ENCODE measurements at regions not wholly inside any gene's neighbourhood (a gene's known extent, or its start where the extent isn't known, plus 50 kb on each side); places are given as distances from the start of the nearest gene placed in this dataset.

GRCh38 chr2:239710953-239711861 lies 310.4 kb upstream of the HDAC4 start:
- DNase-seq (ENCODE audit: low read depth), result no peak

DNA sequence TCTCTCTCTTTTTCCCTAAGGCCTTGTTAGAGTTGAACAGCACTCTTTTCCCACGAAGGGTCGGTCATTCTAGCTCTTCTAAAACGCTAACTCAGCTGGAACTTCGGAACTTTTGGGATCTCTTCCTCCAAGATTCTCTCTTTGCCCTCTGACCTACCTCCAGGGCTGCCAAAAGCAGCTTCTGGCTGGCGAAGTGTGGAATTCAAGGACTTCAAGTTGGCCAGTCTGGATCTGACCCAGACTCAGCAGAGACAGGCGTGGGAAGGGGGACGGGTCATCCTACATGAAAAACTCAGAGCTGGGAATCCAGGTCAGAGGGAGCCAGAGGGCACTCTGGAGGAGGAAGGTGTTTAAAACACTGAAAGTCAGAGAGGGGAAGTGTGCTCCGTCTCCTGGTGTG lies 305.5 kb upstream of the HDAC4 start:
- DNase-seq (ENCODE audit: low read depth), result no peak

DNA sequence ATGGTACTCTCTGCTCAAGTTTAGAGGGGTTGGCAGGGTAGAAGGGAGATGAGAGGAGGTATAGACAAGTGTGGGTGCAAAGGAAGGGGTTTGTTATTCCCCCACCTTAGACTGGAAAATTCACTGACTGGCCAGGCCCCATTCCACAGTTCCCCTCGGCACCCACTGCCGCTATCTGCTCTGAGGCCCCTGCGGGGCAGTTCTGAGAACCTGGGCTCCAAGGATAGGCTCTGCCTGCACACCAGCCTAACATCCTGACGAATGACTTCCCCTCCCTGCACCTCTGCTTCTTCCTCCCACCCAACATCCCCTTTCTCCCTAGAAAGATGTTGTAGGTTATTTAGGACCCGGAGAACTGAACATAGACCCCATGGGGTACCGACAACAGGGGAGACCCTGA lies 303.9 kb upstream of the HDAC4 start:
- no peak for DNase-seq (ENCODE audit: low read depth)

DNA sequence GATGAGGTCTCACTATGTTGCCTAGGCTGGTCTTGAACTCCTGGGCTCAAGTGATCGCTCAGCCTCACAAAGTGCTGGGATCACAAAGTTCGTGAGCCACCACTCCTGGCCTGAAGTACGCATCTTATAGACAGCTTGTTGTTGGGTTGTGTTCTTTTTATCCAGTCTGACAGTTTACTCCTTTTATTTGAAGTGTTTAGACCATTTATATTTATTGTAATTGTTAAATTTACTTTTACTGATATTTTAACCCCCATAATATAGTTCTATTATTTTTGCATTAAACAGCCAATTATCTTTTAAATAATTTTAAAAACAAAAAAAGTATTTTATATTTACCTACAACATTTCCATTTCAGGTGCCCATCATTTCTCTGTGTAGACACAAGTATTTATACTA lies 303.0 kb upstream of the HDAC4 start:
- no peak for DNase-seq (ENCODE audit: low read depth)

GRCh38 chr2:239700686-239701345 lies 300.0 kb upstream of the HDAC4 start:
- DNase-seq (ENCODE audit: low read depth), result no peak

- DNase-seq (ENCODE audit: low read depth), result no peak
These were observed 296.8 kb upstream of the HDAC4 start for GRCh38 chr2:239697399-239698164.

DNA sequence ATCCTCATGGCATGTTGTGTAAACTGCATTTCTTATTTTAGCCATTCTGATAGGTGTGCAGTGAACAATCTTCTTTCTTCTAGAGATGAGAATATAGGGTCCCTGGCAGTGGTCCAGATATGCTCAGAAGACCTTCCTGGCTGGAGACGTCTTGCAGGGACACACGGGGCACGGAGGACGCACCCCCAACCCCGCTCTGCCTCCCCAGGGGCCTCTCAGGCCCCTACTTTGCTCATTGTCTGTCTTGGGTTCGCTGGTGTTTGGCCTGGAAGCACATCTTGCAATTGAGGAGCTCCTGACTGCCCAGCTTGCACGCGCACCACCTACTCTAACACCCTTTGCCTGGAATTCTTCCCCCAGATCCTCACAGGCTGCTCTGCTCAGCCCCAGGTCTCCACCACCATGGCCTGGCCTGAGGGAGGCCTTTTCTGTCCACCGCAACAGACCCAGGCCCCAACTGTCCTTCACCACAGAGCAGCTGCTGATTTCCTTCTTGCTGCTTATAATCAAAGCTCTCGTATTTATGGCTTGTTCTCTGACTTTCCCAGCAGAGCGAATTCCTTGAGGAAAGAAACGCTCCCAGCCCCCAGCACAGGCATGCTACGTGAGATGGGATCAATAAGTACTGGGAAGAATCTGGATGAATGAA lies 295.9 kb upstream of the HDAC4 start:
- DNase-seq (ENCODE audit: low read depth), result no peak

GRCh38 chr2:239695728-239696240 lies 295.0 kb upstream of the HDAC4 start:
- no peak for DNase-seq (ENCODE audit: low read depth)

DNA sequence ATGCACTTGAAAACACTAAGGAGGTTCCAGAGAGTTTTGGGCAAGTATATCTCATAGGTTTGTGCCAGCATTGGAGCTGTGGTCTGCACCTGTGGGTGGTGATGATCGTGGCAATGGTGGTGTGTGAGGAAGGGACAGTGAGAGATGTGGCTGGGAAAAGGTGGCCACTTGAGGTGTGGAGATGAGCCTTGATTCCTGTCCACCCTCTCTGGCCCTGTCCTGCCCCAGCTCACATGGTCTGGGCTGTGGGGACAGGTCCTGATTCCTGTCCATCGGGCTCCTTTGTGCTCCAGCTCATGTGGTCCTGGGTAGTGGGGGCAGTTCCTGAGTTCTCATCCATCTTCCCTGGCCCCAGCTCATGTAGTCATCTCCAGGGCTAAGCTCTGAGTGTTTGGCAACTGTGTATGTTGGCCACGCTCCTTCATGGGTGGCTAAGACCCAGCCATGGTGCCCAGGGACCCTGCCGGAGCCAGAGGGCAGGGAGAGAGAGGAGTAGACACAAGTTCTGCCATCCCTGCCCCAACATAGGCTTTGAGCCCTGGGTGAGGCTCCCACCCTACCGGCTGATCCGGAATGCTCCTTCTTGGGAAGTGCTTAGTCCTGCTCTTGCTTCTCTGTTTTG lies 294.4 kb upstream of the HDAC4 start:
- no peak for DNase-seq (ENCODE audit: low read depth)

DNA sequence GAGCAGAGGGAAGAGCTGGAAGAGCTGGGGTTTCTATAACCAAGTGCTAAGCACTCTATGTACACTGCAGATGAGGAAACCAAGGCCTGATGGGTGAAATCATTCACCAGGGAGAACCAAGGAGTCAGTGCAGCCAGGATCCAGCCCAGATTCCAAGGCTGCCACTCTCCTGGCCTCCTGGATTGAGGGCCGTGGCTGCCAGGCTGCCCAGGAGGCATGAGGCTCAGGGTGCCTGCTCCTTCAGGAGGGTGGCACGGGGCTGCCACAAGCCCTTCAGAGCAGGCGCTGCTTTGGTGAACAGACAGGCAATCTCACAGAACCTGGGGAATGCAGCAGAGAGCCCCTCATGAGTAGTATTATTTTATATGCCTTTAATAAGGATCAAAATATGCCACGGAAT lies 293.7 kb upstream of the HDAC4 start:
- DNase-seq (ENCODE audit: low read depth), result no peak

DNA sequence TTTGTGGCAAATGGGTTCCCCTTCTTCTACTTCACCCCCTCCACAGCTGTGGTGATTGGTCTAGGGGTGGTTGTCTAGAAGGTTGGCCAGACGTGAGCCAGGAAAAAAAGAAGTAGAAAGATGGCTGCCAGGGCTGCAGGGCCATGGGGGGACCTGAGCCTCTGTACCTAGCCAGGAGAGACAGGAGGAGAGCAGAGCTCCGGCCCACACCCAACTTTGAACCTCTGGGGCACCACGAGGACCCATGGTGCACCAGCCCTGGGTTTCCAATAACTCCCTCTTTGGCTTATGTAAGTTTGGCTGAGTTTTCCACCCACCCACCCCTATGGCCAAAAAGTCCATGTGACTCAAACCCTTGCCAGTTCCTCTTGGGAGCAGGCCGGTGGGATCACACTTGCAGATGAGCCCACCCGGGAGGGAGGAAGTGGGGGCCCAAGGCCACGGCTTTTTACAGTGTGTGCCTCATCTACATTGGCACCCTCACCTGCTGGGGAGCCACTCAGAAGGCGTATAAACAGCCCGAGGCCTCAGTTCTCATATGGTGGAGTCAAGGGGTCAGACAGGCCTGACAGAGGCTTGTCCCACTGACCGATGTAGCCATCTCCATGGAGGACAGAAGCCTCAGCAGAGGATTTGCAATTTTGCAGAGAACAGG lies 293.1 kb upstream of the HDAC4 start:
- DNase-seq (ENCODE audit: low read depth), result no peak

GRCh38 chr2:239693330-239693729 lies 292.5 kb upstream of the HDAC4 start:
- DNase-seq (ENCODE audit: low read depth), result no peak

- DNase-seq (ENCODE audit: low read depth), result no peak
These were observed 292.1 kb upstream of the HDAC4 start for GRCh38 chr2:239692919-239693318.

- DNase-seq (ENCODE audit: low read depth), result no peak
These were observed 291.6 kb upstream of the HDAC4 start for GRCh38 chr2:239692362-239692851.

DNA sequence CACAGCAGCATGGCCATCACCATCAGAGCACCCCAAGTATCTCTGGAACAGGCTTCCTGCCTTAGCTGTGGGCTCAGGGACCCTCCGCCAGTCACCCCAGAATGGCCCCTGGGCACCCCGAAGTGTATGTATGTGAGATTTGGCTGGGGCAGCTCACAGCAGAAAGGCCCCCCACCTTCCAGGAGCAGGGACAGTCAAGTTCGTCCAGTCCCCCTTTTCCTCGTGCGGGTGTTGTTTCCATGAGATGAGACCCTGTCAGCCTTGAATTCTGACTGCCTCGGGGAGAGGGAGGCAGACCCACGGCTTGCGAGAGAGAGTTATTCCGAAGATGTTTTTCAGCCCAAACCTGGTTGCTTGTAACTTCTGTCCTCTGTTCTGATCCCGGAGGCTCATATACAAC lies 290.9 kb upstream of the HDAC4 start:
- DNase-seq (ENCODE audit: low read depth), result no peak

- no peak for DNase-seq (ENCODE audit: low read depth)
These were observed 290.1 kb upstream of the HDAC4 start for GRCh38 chr2:239690651-239691631.

DNA sequence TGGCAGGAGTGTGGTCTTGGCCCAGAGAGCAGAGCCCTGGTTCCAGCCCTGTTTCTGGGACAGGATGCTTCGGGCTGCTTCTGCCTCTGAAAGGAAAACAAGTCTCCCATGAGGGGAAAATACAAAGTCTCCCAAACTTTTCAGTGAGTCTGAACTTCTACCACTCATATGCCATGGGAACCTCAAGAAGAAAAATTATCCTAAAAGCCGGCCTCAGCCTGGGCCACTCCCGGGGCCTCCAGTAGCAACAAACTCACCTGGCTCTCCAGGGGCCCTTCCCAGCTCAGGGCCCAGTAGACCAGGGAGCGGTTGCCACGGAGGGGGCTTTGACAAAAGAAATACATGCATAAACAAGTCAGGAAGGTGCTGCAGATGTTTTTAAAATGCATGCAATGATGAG lies 289.2 kb upstream of the HDAC4 start:
- DNase-seq (ENCODE audit: low read depth), result no peak

- no peak for DNase-seq (ENCODE audit: low read depth)
These were observed 288.6 kb upstream of the HDAC4 start for GRCh38 chr2:239689410-239689809.

- DNase-seq (ENCODE audit: low read depth), result no peak
These were observed 288.0 kb upstream of the HDAC4 start for GRCh38 chr2:239688840-239689239.

Data from activated T-cell treated with anti-CD3 and anti-CD28 coated beads for 48 hours (primary cell).